HepG2 (cell line): ENCODE measurements at regions not wholly inside any gene's neighbourhood (a gene's known extent, or its start where the extent isn't known, plus 50 kb on each side); places are given as distances from the start of the nearest gene placed in this dataset.

ENCODE experiments used
- ARID4A ChIP-seq: sonication (generic); formaldehyde crosslinking; IDR thresholded peaks from 2 replicates; pipeline ENCODE4 v1.5.0; 2020; ENCODE audit warnings: mild to moderate bottlenecking, missing genetic modification reagents, borderline replicate concordance
- ATF4 ChIP-seq, 2 experiments: fragments of 450-650 bp in 1 of 2; sonication (generic) in 1 of 2; formaldehyde crosslinking; IDR thresholded peaks; 2 replicates each; pipeline versions ENCODE4 v1.5.0 to v1.8.0; 2020 to 2022; ENCODE audit warnings: mild to moderate bottlenecking in 1 of 2, missing genetic modification reagents in 1 of 2
- ATF6 ChIP-seq: sonication (generic); formaldehyde crosslinking; conservative IDR thresholded peaks from 2 replicates; pipeline ENCODE4 v1.4.0; 2020; ENCODE audit warnings: missing genetic modification reagents
- EP300 ChIP-seq, 3 experiments: sonication (generic) in 1 of 3; formaldehyde crosslinking in 1 of 3; IDR thresholded peaks; 2 replicates each; pipeline versions ENCODE4 v1.5.1 to v1.6.1; 2011 to 2020; ENCODE audit warnings: low read depth in 2 of 3, low read length in 2 of 3, borderline replicate concordance in 1 of 3, improper control_type of control experiment in 1 of 3, mild to moderate bottlenecking in 1 of 3, missing genetic modification reagents in 1 of 3, moderate library complexity in 1 of 3
- STAT6 ChIP-seq: sonication (generic); formaldehyde crosslinking; IDR thresholded peaks from 2 replicates; pipeline ENCODE4 v1.4.0; 2020; ENCODE audit warnings: missing genetic modification reagents, mild to moderate bottlenecking, borderline replicate concordance
- ZHX2 ChIP-seq, 2 experiments: sonication (generic) in 1 of 2; formaldehyde crosslinking in 1 of 2; IDR thresholded peaks; 2 replicates each; pipeline versions ENCODE4 v1.6.1 to v1.9.0; 2014 to 2022; ENCODE audit warnings: antibody characterized with exemption in 1 of 2, borderline replicate concordance in 1 of 2, inconsistent platforms in 1 of 2, low read depth in 1 of 2, missing genetic modification reagents in 1 of 2
- ZNF274 ChIP-seq: sonication (generic); formaldehyde crosslinking; IDR thresholded peaks from 2 replicates; pipeline ENCODE4 v1.5.1; 2020; ENCODE audit warnings: mild to moderate bottlenecking, missing genetic modification reagents
- ZNF446 ChIP-seq: sonication (generic); formaldehyde crosslinking; IDR thresholded peaks from 2 replicates; pipeline ENCODE4 v1.5.0; 2020; ENCODE audit warnings: mild to moderate bottlenecking, missing genetic modification reagents

- no peak for TF ChIP-seq ZHX2 (IDR thresholded peaks at IDR 0.05; ENCODE audit: low read depth)
- no peak for TF ChIP-seq ZHX2 (CRISPR knock-in tag; IDR thresholded peaks at IDR 0.05; ENCODE audit: borderline replicate concordance)
- no peak for TF ChIP-seq STAT6 (CRISPR knock-in tag)
- TF ChIP-seq ATF6: no peak
- 0 out of 4 replicates have a peak, but pooled peaks of 1 of the 2 experiments have one; percentile 20 for TF ChIP-seq EP300 (IDR thresholded peaks at IDR 0.05; ENCODE audit: low read depth in 2 of 2, low read length in 2 of 2)
- no peak for TF ChIP-seq EP300 (CRISPR knock-in tag; IDR thresholded peaks at IDR 0.05; ENCODE audit: borderline replicate concordance)
- peak in 1 of 2 experiments; percentile 81; a peak in 2 of 4 replicates for TF ChIP-seq ATF4 (CRISPR knock-in tag; IDR thresholded peaks at IDR 0.05)
- no peak for TF ChIP-seq ARID4A
- TF ChIP-seq ZNF274 (CRISPR knock-in tag): no peak
- TF ChIP-seq ZNF446 (CRISPR knock-in tag): no peak
Observed at GRCh38 chrX:9367421-9367820, 97.4 kb upstream of the TBL1X start (continued).
